IMR-90 (cell line): ENCODE measurements at regions not wholly inside any gene's neighbourhood (a gene's known extent, or its start where the extent isn't known, plus 50 kb on each side); places are given as distances from the start of the nearest gene placed in this dataset.

Experiments
- ATAC-seq: fragments of 200-7000 bp; cut with Tn5 transposase; 2 replicates; pipeline ENCODE4 v1.9.1; 2020; ENCODE audit warnings: low read depth, mild to moderate bottlenecking, moderate library complexity
- BruUV-seq: library from RNA; stranded (reverse); fragments of 400-500 nt; replicated peaks from 2 replicates; lab custom pipeline; 2021; lab: Mats Ljungman, UMichigan
- CTCF ChIA-PET: fragments of 300-600 bp; formaldehyde crosslinking; extraction: SDS; loops from one replicate; lab custom pipeline; 2021; ENCODE audit warnings: antibody characterized with exemption; lab: Yijun Ruan, JAX
- POLR2A ChIA-PET: fragments of 300-600 bp; sonication (Branson Sonifier 250); formaldehyde crosslinking; loops from one replicate; lab custom pipeline; 2022; ENCODE audit warnings: antibody characterized with exemption; ENCODE audit not compliant: unreplicated experiment; lab: Charles Lee
- DNase-seq: peaks from one replicate; pipeline ENCODE4 v3.0.0; 2013
- H2AFZ ChIP-seq: replicated peaks from 2 replicates; pipeline ENCODE3; 2013; ENCODE audit warnings: low read length, mild to moderate bottlenecking; ENCODE audit not compliant: poor library complexity
- H2AK5ac ChIP-seq: 2 replicates; pipeline ENCODE4 v1.6.1; 2013; ENCODE audit warnings: low read depth, low read length, inconsistent platforms
- H2AK9ac ChIP-seq: replicated peaks from 2 replicates; pipeline ENCODE3; 2013; ENCODE audit warnings: mild to moderate bottlenecking, low read depth, low read length, moderate library complexity; ENCODE audit not compliant: poor library complexity
- H2BK120ac ChIP-seq: 2 replicates; pipeline ENCODE4 v1.6.1; 2013; ENCODE audit warnings: low read depth, low read length, inconsistent platforms
- H2BK15ac ChIP-seq: 3 replicates; pipeline ENCODE4 v1.6.1; 2013; ENCODE audit warnings: low read depth, low read length, inconsistent platforms
- H2BK20ac ChIP-seq: 2 replicates; pipeline ENCODE4 v1.6.1; 2013; ENCODE audit warnings: low read depth, mild to moderate bottlenecking, inconsistent platforms, low read length, moderate library complexity
- H2BK5ac ChIP-seq: 2 replicates; pipeline ENCODE4 v1.6.1; 2013; ENCODE audit warnings: mild to moderate bottlenecking, low read depth, low read length, inconsistent platforms; ENCODE audit not compliant: poor library complexity, severe bottlenecking
- H3K14ac ChIP-seq: replicated peaks from 2 replicates; pipeline ENCODE4 v1.6.1; 2013; ENCODE audit warnings: low read depth, low read length, inconsistent platforms
- H3K18ac ChIP-seq: 2 replicates; pipeline ENCODE4 v1.6.1; 2013; ENCODE audit warnings: low read depth, low read length, control low read depth
- H3K23ac ChIP-seq: 2 replicates; pipeline ENCODE4 v1.6.1; 2013; ENCODE audit warnings: low read depth, low read length, inconsistent platforms
- H3K27ac ChIP-seq: 2 replicates; pipeline ENCODE4 v1.5.1; 2013; ENCODE audit warnings: mild to moderate bottlenecking, control low read depth, low read length; ENCODE audit not compliant: insufficient read depth
- H3K27me3 ChIP-seq: 2 replicates; pipeline ENCODE4 v1.6.1; 2013; ENCODE audit warnings: low read length; ENCODE audit not compliant: control insufficient read depth, insufficient read depth
- H3K36me3 ChIP-seq: 2 replicates; pipeline ENCODE4 v1.6.1; 2013; ENCODE audit warnings: low read length, mixed read lengths; ENCODE audit not compliant: control insufficient read depth, insufficient read depth
- H3K4ac ChIP-seq: 2 replicates; pipeline ENCODE4 v1.6.1; 2013; ENCODE audit warnings: low read depth, low read length, inconsistent platforms
- H3K4me1 ChIP-seq: 2 replicates; pipeline ENCODE4 v1.6.1; 2013; ENCODE audit warnings: low read length, mixed read lengths; ENCODE audit not compliant: control insufficient read depth, insufficient read depth
- H3K4me2 ChIP-seq: 2 replicates; pipeline ENCODE4 v1.6.1; 2013; ENCODE audit warnings: low read depth, mild to moderate bottlenecking, control low read depth, low read length, moderate library complexity
- H3K4me3 ChIP-seq: 2 replicates; pipeline ENCODE4 v1.5.1; 2013; ENCODE audit warnings: low read depth, mild to moderate bottlenecking, control low read depth, low read length, moderate library complexity; ENCODE audit not compliant: insufficient read depth
- H3K56ac ChIP-seq: 2 replicates; pipeline ENCODE4 v1.6.1; 2013; ENCODE audit warnings: low read length, inconsistent platforms; ENCODE audit not compliant: insufficient read depth; ENCODE audit errors: extremely low read depth
- H3K79me1 ChIP-seq, 2 experiments: 2 replicates each; pipeline ENCODE4 v1.6.1; 2013; ENCODE audit warnings: low read length in 2 of 2, inconsistent platforms in 1 of 2, low read depth in 1 of 2
- H3K9ac ChIP-seq: 2 replicates; pipeline ENCODE4 v1.6.1; 2013; ENCODE audit warnings: low read depth, low read length, control low read depth
- H3K9me1 ChIP-seq: 2 replicates; pipeline ENCODE4 v1.6.1; 2013; ENCODE audit warnings: low read length, inconsistent platforms; ENCODE audit not compliant: insufficient read depth
- H3K9me3 ChIP-seq: 2 replicates; pipeline ENCODE4 v1.6.1; 2013; ENCODE audit warnings: low read length; ENCODE audit not compliant: control insufficient read depth, insufficient read depth
- H4K20me1 ChIP-seq: 2 replicates; pipeline ENCODE4 v1.6.1; 2013; ENCODE audit warnings: low read length, inconsistent platforms; ENCODE audit not compliant: insufficient read depth
- H4K5ac ChIP-seq: 2 replicates; pipeline ENCODE4 v1.6.1; 2013; ENCODE audit warnings: mild to moderate bottlenecking, low read depth, low read length, control low read depth
- H4K8ac ChIP-seq, 2 experiments: 2 replicates each; pipeline ENCODE4 v1.6.1; 2013; ENCODE audit warnings: low read depth in 2 of 2, low read length in 2 of 2, control low read depth in 1 of 2, inconsistent platforms in 1 of 2
- H4K91ac ChIP-seq: 2 replicates; pipeline ENCODE4 v1.6.1; 2013; ENCODE audit warnings: low read depth, low read length, inconsistent platforms; ENCODE audit not compliant: insufficient read depth
- BHLHE40 ChIP-seq: fragments of 150-350 bp; IDR thresholded peaks from 2 replicates; pipeline ENCODE4 v1.6.1; 2016; ENCODE audit warnings: mild to moderate bottlenecking, low read depth, low read length
- RCOR1 ChIP-seq: IDR thresholded peaks from 2 replicates; pipeline ENCODE4 v1.6.1; 2012; ENCODE audit warnings: mild to moderate bottlenecking, low read length, improper control_type of control experiment; ENCODE audit not compliant: insufficient replicate concordance
- WGBS, 2 experiments: methylation state at CpG; one replicate each; pipeline versions ENCODE4 v1.1.5 to v1.1.7; 2013; ENCODE audit warnings: missing lambda C conversion rate in 2 of 2; ENCODE audit not compliant: insufficient read length in 1 of 2; ENCODE audit errors: extremely low coverage in 2 of 2; 5-methylcytosine and 5-hydroxymethylcytosine counted together
- dilution Hi-C: fragments of 300-500 bp; cut with HindIII; formaldehyde crosslinking; loops from one replicate; pipeline ENCODE4 v1.14.3; 2018; ENCODE audit warnings: low sequenced_read_pairs; ENCODE audit not compliant: unreplicated experiment
- in situ Hi-C: fragments of 300-500 bp; cut with MboI; formaldehyde crosslinking; loops from 3 replicates; pipeline ENCODE4 v1.14.3; 2019; ENCODE audit warnings: low sequenced_read_pairs, inconsistent platforms, mixed read lengths
- intact Hi-C: fragments of 100-400 bp; cut with micrococcal nuclease; formaldehyde crosslinking; loops from 2 replicates; pipeline ENCODE4 v1.10.0; 2022

DNA sequence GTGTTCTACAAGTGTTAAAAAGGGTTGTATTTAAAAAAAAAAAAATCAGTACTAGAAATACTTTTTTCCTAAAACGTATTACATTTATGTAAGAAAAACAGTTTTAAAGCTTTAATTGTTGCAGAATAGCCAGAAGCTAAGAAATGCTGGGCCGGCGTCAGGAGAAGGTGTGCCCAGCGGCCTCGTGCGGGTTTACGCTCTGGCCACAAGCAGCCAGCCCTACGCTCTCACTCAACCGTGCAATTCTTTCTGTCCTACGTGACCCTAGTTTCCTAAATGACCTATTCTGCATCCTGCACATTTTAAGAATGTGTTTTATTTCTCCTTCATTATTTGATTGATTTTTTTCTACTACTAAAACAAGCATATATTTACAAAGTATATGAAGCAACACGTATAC, 279.7 kb upstream of the KLF14 start:
- H4K91ac ChIP-seq: no peak overlapping the region
- peaks cover 43 to 86% of the 10 kb centered on the region in 2 experiments for H3K79me1 ChIP-seq
- H4K8ac ChIP-seq: no peak overlapping the region
- H3K18ac ChIP-seq: no peak overlapping the region
- no peak overlapping the region for H2AFZ ChIP-seq
- no peak overlapping the region for H2BK20ac ChIP-seq
- peaks cover 33% of the 10 kb centered on the region for H3K4me1 ChIP-seq
- intact Hi-C loops (no loop called here), in situ Hi-C loops (no loop called here), dilution Hi-C loops (no loop called here)
- H2AK9ac ChIP-seq: no peak overlapping the region
- TF ChIP-seq BHLHE40: no peak
- TF ChIP-seq RCOR1: no peak
- ChIA-PET POLR2A (no interaction called here), CTCF (interaction anchor here (0.6 kb wide), 1 partner anchor 69 kb away, joined by 4 read pairs; no protein-coding TSS in a partner anchor)
- H3K56ac ChIP-seq: no peak overlapping the region
- H2BK120ac ChIP-seq: no peak overlapping the region
- H3K9me1 ChIP-seq: peaks cover 34% of the 10 kb centered on the region
- no peaks in the 10 kb centered on the region for H3K27me3 ChIP-seq
- H4K20me1 ChIP-seq: peaks cover 35% of the 10 kb centered on the region
- no TSS peak for BruUV-seq
- no peak overlapping the region for H3K4ac ChIP-seq
- DNase-seq (no peak), ATAC-seq (no peak)
- no peak overlapping the region; the same call in 2 of the 3 replicates for H2BK15ac ChIP-seq
- no peaks in the 10 kb centered on the region for H3K36me3 ChIP-seq
- H3K9me3 ChIP-seq: peaks cover 4% of the 10 kb centered on the region; the same call in 1 of the 2 replicates
- H2BK5ac ChIP-seq: no peak overlapping the region
- H2AK5ac ChIP-seq: no peak overlapping the region
- no peak overlapping the region for H3K14ac ChIP-seq
- no peak overlapping the region for H3K4me2 ChIP-seq
- H4K5ac ChIP-seq: no peak overlapping the region
- H3K23ac ChIP-seq: no peak overlapping the region
- H3K9ac ChIP-seq: no peak overlapping the region
- H3K4me3 ChIP-seq: no peak overlapping the region
- H3K27ac ChIP-seq: no peak overlapping the region
- WGBS, 2 experiments: 100% methylated on average over 3 of the region's 11 CpGs; no CpG with 5 or more reads in 1 of the 2 experiments
